HEK293 (cell line): ENCODE measurements at regions not wholly inside any gene's neighbourhood (a gene's known extent, or its start where the extent isn't known, plus 50 kb on each side); places are given as distances from the start of the nearest gene placed in this dataset.

Experiments used
- ZNF112 ChIP-seq: fragments of 450-650 bp; formaldehyde crosslinking; IDR thresholded peaks from 2 replicates; pipeline ENCODE4 v1.5.0; 2017; ENCODE audit warnings: missing biosample characterization, missing genetic modification characterization
- ZNF138 ChIP-seq: fragments of 450-650 bp; formaldehyde crosslinking; IDR thresholded peaks from 2 replicates; pipeline ENCODE4 v1.5.1; 2016; ENCODE audit warnings: missing biosample characterization, missing genetic modification characterization, borderline replicate concordance
- ZNF157 ChIP-seq: fragments of 450-650 bp; formaldehyde crosslinking; IDR thresholded peaks from 2 replicates; pipeline ENCODE4 v1.5.1; 2016; ENCODE audit warnings: missing biosample characterization, missing genetic modification characterization
- ZNF184 ChIP-seq: fragments of 450-650 bp; IDR thresholded peaks from 2 replicates; pipeline ENCODE4 v1.5.1; 2018; ENCODE audit warnings: missing biosample characterization, mild to moderate bottlenecking, missing genetic modification characterization
- ZNF341 ChIP-seq: fragments of 450-650 bp; formaldehyde crosslinking; IDR thresholded peaks from 2 replicates; pipeline ENCODE4; 2016; ENCODE audit warnings: low read depth, missing biosample characterization, missing genetic modification characterization
- ZNF514 ChIP-seq: fragments of 450-650 bp; formaldehyde crosslinking; IDR thresholded peaks from 2 replicates; pipeline ENCODE4 v1.5.1; 2016; ENCODE audit warnings: missing biosample characterization, missing genetic modification characterization
- ZNF548 ChIP-seq: fragments of 450-650 bp; formaldehyde crosslinking; IDR thresholded peaks from 2 replicates; pipeline ENCODE4 v1.5.1; 2016; ENCODE audit warnings: missing biosample characterization, missing genetic modification characterization
- ZNF600 ChIP-seq: fragments of 450-650 bp; formaldehyde crosslinking; IDR thresholded peaks from 2 replicates; pipeline ENCODE4 v1.5.1; 2016; ENCODE audit warnings: missing biosample characterization, missing genetic modification characterization
- TF ChIP-seq, protein P1 (sequence below): fragments of 450-650 bp; formaldehyde crosslinking; IDR thresholded peaks from 2 replicates; pipeline ENCODE4 v1.5.1; 2016; ENCODE audit warnings: missing biosample characterization, missing genetic modification characterization
- TF ChIP-seq, protein P2 (sequence below): sonication (generic); formaldehyde crosslinking; IDR thresholded peaks from 2 replicates; pipeline ENCODE4 v1.8.1; 2022; ENCODE audit warnings: mild to moderate bottlenecking, moderate library complexity, missing genetic modification reagents
- TF ChIP-seq, protein P3 (sequence below): fragments of 450-650 bp; formaldehyde crosslinking; IDR thresholded peaks from 2 replicates; pipeline ENCODE4 v1.5.1; 2016; ENCODE audit warnings: missing biosample characterization, missing genetic modification characterization
- TF ChIP-seq, protein P4 (sequence below): fragments of 450-650 bp; formaldehyde crosslinking; conservative IDR thresholded peaks from 2 replicates; pipeline ENCODE4 v1.5.1; 2016; ENCODE audit warnings: low read depth, missing biosample characterization, missing genetic modification characterization

DNA sequence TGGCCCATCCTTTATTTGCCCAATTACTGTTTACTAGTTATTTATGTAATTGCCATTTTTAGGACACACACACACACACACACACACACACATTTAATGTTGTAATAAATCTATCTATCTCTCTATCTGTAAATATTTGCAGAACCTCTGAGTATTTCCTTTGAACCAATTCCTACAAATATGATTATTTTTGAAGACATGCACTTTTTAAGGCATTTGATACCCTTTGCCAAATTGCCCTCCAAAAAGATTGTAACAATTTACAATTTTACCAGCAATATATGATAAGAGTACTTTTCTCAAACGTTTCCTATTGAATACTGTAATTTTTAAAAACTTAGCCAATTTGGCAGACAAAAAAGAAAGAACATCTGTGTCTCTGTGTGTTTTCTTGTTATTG is 143.8 kb upstream of the FOXF1 start:
- TF ChIP-seq, protein P1, sequence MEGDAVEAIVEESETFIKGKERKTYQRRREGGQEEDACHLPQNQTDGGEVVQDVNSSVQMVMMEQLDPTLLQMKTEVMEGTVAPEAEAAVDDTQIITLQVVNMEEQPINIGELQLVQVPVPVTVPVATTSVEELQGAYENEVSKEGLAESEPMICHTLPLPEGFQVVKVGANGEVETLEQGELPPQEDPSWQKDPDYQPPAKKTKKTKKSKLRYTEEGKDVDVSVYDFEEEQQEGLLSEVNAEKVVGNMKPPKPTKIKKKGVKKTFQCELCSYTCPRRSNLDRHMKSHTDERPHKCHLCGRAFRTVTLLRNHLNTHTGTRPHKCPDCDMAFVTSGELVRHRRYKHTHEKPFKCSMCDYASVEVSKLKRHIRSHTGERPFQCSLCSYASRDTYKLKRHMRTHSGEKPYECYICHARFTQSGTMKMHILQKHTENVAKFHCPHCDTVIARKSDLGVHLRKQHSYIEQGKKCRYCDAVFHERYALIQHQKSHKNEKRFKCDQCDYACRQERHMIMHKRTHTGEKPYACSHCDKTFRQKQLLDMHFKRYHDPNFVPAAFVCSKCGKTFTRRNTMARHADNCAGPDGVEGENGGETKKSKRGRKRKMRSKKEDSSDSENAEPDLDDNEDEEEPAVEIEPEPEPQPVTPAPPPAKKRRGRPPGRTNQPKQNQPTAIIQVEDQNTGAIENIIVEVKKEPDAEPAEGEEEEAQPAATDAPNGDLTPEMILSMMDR (tag by site-specific recombination) = no peak
- no peak for TF ChIP-seq ZNF157 (tag by site-specific recombination)
- TF ChIP-seq ZNF138 (tag by site-specific recombination) = no peak
- no peak for TF ChIP-seq ZNF514 (tag by site-specific recombination)
- TF ChIP-seq ZNF341 (tag by site-specific recombination) = no peak
- TF ChIP-seq, protein P2, sequence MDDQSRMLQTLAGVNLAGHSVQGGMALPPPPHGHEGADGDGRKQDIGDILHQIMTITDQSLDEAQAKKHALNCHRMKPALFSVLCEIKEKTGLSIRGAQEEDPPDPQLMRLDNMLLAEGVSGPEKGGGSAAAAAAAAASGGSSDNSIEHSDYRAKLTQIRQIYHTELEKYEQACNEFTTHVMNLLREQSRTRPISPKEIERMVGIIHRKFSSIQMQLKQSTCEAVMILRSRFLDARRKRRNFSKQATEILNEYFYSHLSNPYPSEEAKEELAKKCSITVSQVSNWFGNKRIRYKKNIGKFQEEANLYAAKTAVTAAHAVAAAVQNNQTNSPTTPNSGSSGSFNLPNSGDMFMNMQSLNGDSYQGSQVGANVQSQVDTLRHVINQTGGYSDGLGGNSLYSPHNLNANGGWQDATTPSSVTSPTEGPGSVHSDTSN (CRISPR knock-in tag) = no peak
- TF ChIP-seq, protein P3, sequence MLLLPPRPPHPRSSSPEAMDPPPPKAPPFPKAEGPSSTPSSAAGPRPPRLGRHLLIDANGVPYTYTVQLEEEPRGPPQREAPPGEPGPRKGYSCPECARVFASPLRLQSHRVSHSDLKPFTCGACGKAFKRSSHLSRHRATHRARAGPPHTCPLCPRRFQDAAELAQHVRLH (tag by site-specific recombination) = no peak
- TF ChIP-seq ZNF112 (tag by site-specific recombination) = no peak
- TF ChIP-seq ZNF600 (tag by site-specific recombination) = no peak
- TF ChIP-seq, protein P4, sequence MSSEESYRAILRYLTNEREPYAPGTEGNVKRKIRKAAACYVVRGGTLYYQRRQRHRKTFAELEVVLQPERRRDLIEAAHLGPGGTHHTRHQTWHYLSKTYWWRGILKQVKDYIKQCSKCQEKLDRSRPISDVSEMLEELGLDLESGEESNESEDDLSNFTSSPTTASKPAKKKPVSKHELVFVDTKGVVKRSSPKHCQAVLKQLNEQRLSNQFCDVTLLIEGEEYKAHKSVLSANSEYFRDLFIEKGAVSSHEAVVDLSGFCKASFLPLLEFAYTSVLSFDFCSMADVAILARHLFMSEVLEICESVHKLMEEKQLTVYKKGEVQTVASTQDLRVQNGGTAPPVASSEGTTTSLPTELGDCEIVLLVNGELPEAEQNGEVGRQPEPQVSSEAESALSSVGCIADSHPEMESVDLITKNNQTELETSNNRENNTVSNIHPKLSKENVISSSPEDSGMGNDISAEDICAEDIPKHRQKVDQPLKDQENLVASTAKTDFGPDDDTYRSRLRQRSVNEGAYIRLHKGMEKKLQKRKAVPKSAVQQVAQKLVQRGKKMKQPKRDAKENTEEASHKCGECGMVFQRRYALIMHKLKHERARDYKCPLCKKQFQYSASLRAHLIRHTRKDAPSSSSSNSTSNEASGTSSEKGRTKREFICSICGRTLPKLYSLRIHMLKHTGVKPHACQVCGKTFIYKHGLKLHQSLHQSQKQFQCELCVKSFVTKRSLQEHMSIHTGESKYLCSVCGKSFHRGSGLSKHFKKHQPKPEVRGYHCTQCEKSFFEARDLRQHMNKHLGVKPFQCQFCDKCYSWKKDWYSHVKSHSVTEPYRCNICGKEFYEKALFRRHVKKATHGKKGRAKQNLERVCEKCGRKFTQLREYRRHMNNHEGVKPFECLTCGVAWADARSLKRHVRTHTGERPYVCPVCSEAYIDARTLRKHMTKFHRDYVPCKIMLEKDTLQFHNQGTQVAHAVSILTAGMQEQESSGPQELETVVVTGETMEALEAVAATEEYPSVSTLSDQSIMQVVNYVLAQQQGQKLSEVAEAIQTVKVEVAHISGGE = no peak
- no peak for TF ChIP-seq ZNF184
- TF ChIP-seq ZNF548 (tag by site-specific recombination) = no peak
